ENCODE measurements at regions not wholly inside any gene's neighbourhood (a gene's known extent, or its start where the extent isn't known, plus 50 kb on each side); places are given as distances from the start of the nearest gene placed in this dataset.

GRCh38 chr10:131534836-131535235 lies 223.3 kb upstream of the TCERG1L start:
- Histone ChIP-seq H3K36me3 (ENCODE audit: control insufficient read depth in 3 of 3, insufficient read depth in 3 of 3, low read length in 3 of 3) (no peaks in the 10 kb centered on the region), H3K9me3 (ENCODE audit: control insufficient read depth in 3 of 3, low read length in 3 of 3) (no peaks in the 10 kb centered on the region), H3K4me3 (ENCODE audit: low read length in 3 of 3) (no peak overlapping the region), H3K9ac (ENCODE audit: low read depth in 1 of 3, low read length in 3 of 3) (no peak overlapping the region), H3K4me1 (ENCODE audit: control insufficient read depth in 3 of 3, insufficient read depth in 3 of 3, low read length in 3 of 3) (no peaks in the 10 kb centered on the region), H3K27ac (ENCODE audit: low read depth, low read length) (no peak overlapping the region), H3K27me3 (ENCODE audit: control insufficient read depth in 3 of 3, insufficient read depth in 3 of 3, low read length in 3 of 3) (peaks cover 0 to 7% (median 0%) of the 10 kb centered on the region in 3 donors)

GRCh38 chr10:131536676-131537075 lies 225.2 kb upstream of the TCERG1L start:
- no peak overlapping the region for H3K4me3 ChIP-seq (ENCODE audit: low read length in 3 of 3)
- no peaks in the 10 kb centered on the region for H3K9me3 ChIP-seq (ENCODE audit: control insufficient read depth in 3 of 3, low read length in 3 of 3)
- no peaks in the 10 kb centered on the region for H3K4me1 ChIP-seq (ENCODE audit: control insufficient read depth in 3 of 3, insufficient read depth in 3 of 3, low read length in 3 of 3)
- no peak overlapping the region for H3K27ac ChIP-seq (ENCODE audit: low read depth, low read length)
- H3K27me3 ChIP-seq (ENCODE audit: control insufficient read depth in 3 of 3, insufficient read depth in 3 of 3, low read length in 3 of 3): peaks cover 0 to 8% (median 0%) of the 10 kb centered on the region in 3 donors
- no peaks in the 10 kb centered on the region for H3K36me3 ChIP-seq (ENCODE audit: control insufficient read depth in 3 of 3, insufficient read depth in 3 of 3, low read length in 3 of 3)
- no peak overlapping the region for H3K9ac ChIP-seq (ENCODE audit: low read depth in 1 of 3, low read length in 3 of 3)

- Histone ChIP-seq H3K27ac (ENCODE audit: low read depth, low read length) (no peak overlapping the region), H3K4me1 (ENCODE audit: control insufficient read depth in 3 of 3, insufficient read depth in 3 of 3, low read length in 3 of 3) (no peaks in the 10 kb centered on the region), H3K9me3 (ENCODE audit: control insufficient read depth in 3 of 3, low read length in 3 of 3) (no peaks in the 10 kb centered on the region), H3K36me3 (ENCODE audit: control insufficient read depth in 3 of 3, insufficient read depth in 3 of 3, low read length in 3 of 3) (no peaks in the 10 kb centered on the region), H3K27me3 (ENCODE audit: control insufficient read depth in 3 of 3, insufficient read depth in 3 of 3, low read length in 3 of 3) (peaks cover 0 to 13% (median 3%) of the 10 kb centered on the region in 3 donors), H3K4me3 (ENCODE audit: low read length in 3 of 3) (no peak overlapping the region), H3K9ac (ENCODE audit: low read depth in 1 of 3, low read length in 3 of 3) (no peak overlapping the region)
Measured at GRCh38 chr10:131537281-131537680, 225.8 kb upstream of the TCERG1L start.

GRCh38 chr10:131544495-131544894 lies 233.0 kb upstream of the TCERG1L start:
- H3K36me3 ChIP-seq (ENCODE audit: control insufficient read depth in 3 of 3, insufficient read depth in 3 of 3, low read length in 3 of 3): no peaks in the 10 kb centered on the region
- H3K4me3 ChIP-seq (ENCODE audit: low read length in 3 of 3): no peak overlapping the region
- H3K4me1 ChIP-seq (ENCODE audit: control insufficient read depth in 3 of 3, insufficient read depth in 3 of 3, low read length in 3 of 3): peaks cover 0 to 2% (median 0%) of the 10 kb centered on the region in 3 donors
- peaks cover 3 to 25% (median 9%) of the 10 kb centered on the region in 3 donors for H3K27me3 ChIP-seq (ENCODE audit: control insufficient read depth in 3 of 3, insufficient read depth in 3 of 3, low read length in 3 of 3)
- H3K9ac ChIP-seq (ENCODE audit: low read depth in 1 of 3, low read length in 3 of 3): no peak overlapping the region
- no peak overlapping the region for H3K27ac ChIP-seq (ENCODE audit: low read depth, low read length)
- H3K9me3 ChIP-seq (ENCODE audit: control insufficient read depth in 3 of 3, low read length in 3 of 3): no peaks in the 10 kb centered on the region

- Histone ChIP-seq H3K27me3 (ENCODE audit: control insufficient read depth in 3 of 3, insufficient read depth in 3 of 3, low read length in 3 of 3) (peaks cover 3 to 30% (median 9%) of the 10 kb centered on the region in 3 donors), H3K9ac (ENCODE audit: low read depth in 1 of 3, low read length in 3 of 3) (no peak overlapping the region), H3K36me3 (ENCODE audit: control insufficient read depth in 3 of 3, insufficient read depth in 3 of 3, low read length in 3 of 3) (no peaks in the 10 kb centered on the region), H3K4me1 (ENCODE audit: control insufficient read depth in 3 of 3, insufficient read depth in 3 of 3, low read length in 3 of 3) (peaks cover 0 to 2% (median 0%) of the 10 kb centered on the region in 3 donors), H3K9me3 (ENCODE audit: control insufficient read depth in 3 of 3, low read length in 3 of 3) (no peaks in the 10 kb centered on the region), H3K4me3 (ENCODE audit: low read length in 3 of 3) (no peak overlapping the region), H3K27ac (ENCODE audit: low read depth, low read length) (no peak overlapping the region)
Measured at GRCh38 chr10:131546086-131546810, 234.7 kb upstream of the TCERG1L start.

- Histone ChIP-seq H3K27me3 (ENCODE audit: control insufficient read depth in 3 of 3, insufficient read depth in 3 of 3, low read length in 3 of 3) (peaks cover 3 to 24% (median 6%) of the 10 kb centered on the region in 3 donors), H3K4me3 (ENCODE audit: low read length in 3 of 3) (no peak overlapping the region)
Measured at GRCh38 chr10:131547129-131547799, 235.7 kb upstream of the TCERG1L start.

GRCh38 chr10:131548176-131548575 lies 236.7 kb upstream of the TCERG1L start:
- Histone ChIP-seq H3K36me3 (ENCODE audit: control insufficient read depth in 3 of 3, insufficient read depth in 3 of 3, low read length in 3 of 3) (no peaks in the 10 kb centered on the region), H3K4me3 (ENCODE audit: low read length in 3 of 3) (no peak overlapping the region), H3K4me1 (ENCODE audit: control insufficient read depth in 3 of 3, insufficient read depth in 3 of 3, low read length in 3 of 3) (peaks cover 0 to 9% (median 5%) of the 10 kb centered on the region in 3 donors), H3K27ac (ENCODE audit: low read depth, low read length) (no peak overlapping the region), H3K9ac (ENCODE audit: low read depth in 1 of 3, low read length in 3 of 3) (no peak overlapping the region), H3K27me3 (ENCODE audit: control insufficient read depth in 3 of 3, insufficient read depth in 3 of 3, low read length in 3 of 3) (peaks cover 3 to 20% (median 3%) of the 10 kb centered on the region in 3 donors), H3K9me3 (ENCODE audit: control insufficient read depth in 3 of 3, low read length in 3 of 3) (no peaks in the 10 kb centered on the region)

More at GRCh38 chr10:131547129-131547799, 235.7 kb upstream of the TCERG1L start:
- peaks cover 0 to 3% (median 2%) of the 10 kb centered on the region in 3 donors for H3K4me1 ChIP-seq (ENCODE audit: control insufficient read depth in 3 of 3, insufficient read depth in 3 of 3, low read length in 3 of 3)
- H3K36me3 ChIP-seq (ENCODE audit: control insufficient read depth in 3 of 3, insufficient read depth in 3 of 3, low read length in 3 of 3): no peaks in the 10 kb centered on the region
- no peak overlapping the region for H3K9ac ChIP-seq (ENCODE audit: low read depth in 1 of 3, low read length in 3 of 3)
- no peak overlapping the region for H3K27ac ChIP-seq (ENCODE audit: low read depth, low read length)
- H3K9me3 ChIP-seq (ENCODE audit: control insufficient read depth in 3 of 3, low read length in 3 of 3): no peaks in the 10 kb centered on the region

GRCh38 chr10:131549116-131549515 lies 237.6 kb upstream of the TCERG1L start:
- Histone ChIP-seq H3K27me3 (ENCODE audit: control insufficient read depth in 3 of 3, insufficient read depth in 3 of 3, low read length in 3 of 3) (peaks cover 0 to 20% (median 3%) of the 10 kb centered on the region in 3 donors), H3K4me1 (ENCODE audit: control insufficient read depth in 3 of 3, insufficient read depth in 3 of 3, low read length in 3 of 3) (peaks cover 0 to 9% (median 5%) of the 10 kb centered on the region in 3 donors), H3K9me3 (ENCODE audit: control insufficient read depth in 3 of 3, low read length in 3 of 3) (no peaks in the 10 kb centered on the region), H3K9ac (ENCODE audit: low read depth in 1 of 3, low read length in 3 of 3) (no peak overlapping the region), H3K27ac (ENCODE audit: low read depth, low read length) (no peak overlapping the region), H3K36me3 (ENCODE audit: control insufficient read depth in 3 of 3, insufficient read depth in 3 of 3, low read length in 3 of 3) (no peaks in the 10 kb centered on the region), H3K4me3 (ENCODE audit: low read length in 3 of 3) (no peak overlapping the region)

- Histone ChIP-seq H3K4me1 (ENCODE audit: control insufficient read depth in 3 of 3, insufficient read depth in 3 of 3, low read length in 3 of 3) (peaks cover 8 to 19% (median 17%) of the 10 kb centered on the region in 3 donors), H3K9me3 (ENCODE audit: control insufficient read depth in 3 of 3, low read length in 3 of 3) (no peaks in the 10 kb centered on the region), H3K27me3 (ENCODE audit: control insufficient read depth in 3 of 3, insufficient read depth in 3 of 3, low read length in 3 of 3) (peaks cover 0 to 8% (median 0%) of the 10 kb centered on the region in 3 donors), H3K36me3 (ENCODE audit: control insufficient read depth in 3 of 3, insufficient read depth in 3 of 3, low read length in 3 of 3) (no peaks in the 10 kb centered on the region), H3K4me3 (ENCODE audit: low read length in 3 of 3) (no peak overlapping the region), H3K9ac (ENCODE audit: low read depth in 1 of 3, low read length in 3 of 3) (no peak overlapping the region), H3K27ac (ENCODE audit: low read depth, low read length) (no peak overlapping the region)
Measured at GRCh38 chr10:131553121-131553520, 241.6 kb upstream of the TCERG1L start.

- Histone ChIP-seq H3K9ac (ENCODE audit: low read depth in 1 of 3, low read length in 3 of 3) (no peak overlapping the region), H3K9me3 (ENCODE audit: control insufficient read depth in 3 of 3, low read length in 3 of 3) (no peaks in the 10 kb centered on the region), H3K36me3 (ENCODE audit: control insufficient read depth in 3 of 3, insufficient read depth in 3 of 3, low read length in 3 of 3) (no peaks in the 10 kb centered on the region), H3K27ac (ENCODE audit: low read depth, low read length) (no peak overlapping the region), H3K27me3 (ENCODE audit: control insufficient read depth in 3 of 3, insufficient read depth in 3 of 3, low read length in 3 of 3) (peaks cover 0 to 7% (median 0%) of the 10 kb centered on the region in 3 donors), H3K4me1 (ENCODE audit: control insufficient read depth in 3 of 3, insufficient read depth in 3 of 3, low read length in 3 of 3) (peaks cover 8 to 19% (median 17%) of the 10 kb centered on the region in 3 donors), H3K4me3 (ENCODE audit: low read length in 3 of 3) (no peak overlapping the region)
Measured at GRCh38 chr10:131553581-131553980, 242.1 kb upstream of the TCERG1L start.
